ENCODE measurements at regions not wholly inside any gene's neighbourhood (a gene's known extent, or its start where the extent isn't known, plus 50 kb on each side); places are given as distances from the start of the nearest gene placed in this dataset.

DNA sequence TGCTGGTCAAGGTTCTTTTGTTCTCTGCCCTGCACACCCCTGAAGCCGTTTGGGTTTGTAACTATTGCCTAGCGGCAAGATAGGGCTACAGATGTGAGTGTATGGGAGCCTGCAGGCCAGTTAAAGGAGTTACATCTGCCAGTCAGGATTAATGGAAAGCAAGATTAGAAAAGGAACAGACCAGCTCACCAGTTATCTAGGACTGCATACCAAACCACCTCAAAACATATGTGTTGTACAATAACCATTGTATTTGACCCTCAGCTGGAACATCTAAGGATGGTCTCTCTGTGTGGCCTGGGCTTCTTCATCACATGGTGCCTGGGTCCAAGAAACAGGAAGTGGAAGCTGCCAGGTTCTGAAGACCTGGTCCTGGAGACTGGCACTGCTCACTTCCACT, 52.5 kb upstream of the FBXO28 start:
- in situ Hi-C loops (cut with MboI; ENCODE audit: low sequenced_read_pairs in 4 of 4), result no loop called here
- ATAC-seq, result no peak
- Histone ChIP-seq H3K4me1 (no peaks in the 10 kb centered on the region), H3K36me3 (no peaks in the 10 kb centered on the region), H3K4me3 (no peak overlapping the region), H3K27me3 (no peaks in the 10 kb centered on the region), H3K9me3 (no peaks in the 10 kb centered on the region), H3K27ac (no peak overlapping the region)
- intact Hi-C loops (cut with DNase I; ENCODE audit: low total_unique reads), result no loop called here
- DNase-seq, result no peak
- TF ChIP-seq POLR2A (IDR thresholded peaks at IDR 0.05), result no peak
- TF ChIP-seq, protein P1, sequence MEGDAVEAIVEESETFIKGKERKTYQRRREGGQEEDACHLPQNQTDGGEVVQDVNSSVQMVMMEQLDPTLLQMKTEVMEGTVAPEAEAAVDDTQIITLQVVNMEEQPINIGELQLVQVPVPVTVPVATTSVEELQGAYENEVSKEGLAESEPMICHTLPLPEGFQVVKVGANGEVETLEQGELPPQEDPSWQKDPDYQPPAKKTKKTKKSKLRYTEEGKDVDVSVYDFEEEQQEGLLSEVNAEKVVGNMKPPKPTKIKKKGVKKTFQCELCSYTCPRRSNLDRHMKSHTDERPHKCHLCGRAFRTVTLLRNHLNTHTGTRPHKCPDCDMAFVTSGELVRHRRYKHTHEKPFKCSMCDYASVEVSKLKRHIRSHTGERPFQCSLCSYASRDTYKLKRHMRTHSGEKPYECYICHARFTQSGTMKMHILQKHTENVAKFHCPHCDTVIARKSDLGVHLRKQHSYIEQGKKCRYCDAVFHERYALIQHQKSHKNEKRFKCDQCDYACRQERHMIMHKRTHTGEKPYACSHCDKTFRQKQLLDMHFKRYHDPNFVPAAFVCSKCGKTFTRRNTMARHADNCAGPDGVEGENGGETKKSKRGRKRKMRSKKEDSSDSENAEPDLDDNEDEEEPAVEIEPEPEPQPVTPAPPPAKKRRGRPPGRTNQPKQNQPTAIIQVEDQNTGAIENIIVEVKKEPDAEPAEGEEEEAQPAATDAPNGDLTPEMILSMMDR (IDR thresholded peaks at IDR 0.05 in 4 of 5, conservative IDR thresholded peaks at IDR 0.05 in 1 of 5), result no peak

GRCh38 chr1:224059897-224060427, 53.9 kb upstream of the FBXO28 start:
- ATAC-seq (no peak), DNase-seq (no peak)
- in situ Hi-C loops (cut with MboI; ENCODE audit: low sequenced_read_pairs in 4 of 4) (no loop called here), intact Hi-C loops (cut with DNase I; ENCODE audit: low total_unique reads) (no loop called here)
- no peaks in the 10 kb centered on the region for H3K36me3 ChIP-seq
- H3K9me3 ChIP-seq, result no peaks in the 10 kb centered on the region
- H3K27ac ChIP-seq, result no peak overlapping the region
- no peaks in the 10 kb centered on the region for H3K27me3 ChIP-seq
- TF ChIP-seq, protein P1 (IDR thresholded peaks at IDR 0.05 in 4 of 5, conservative IDR thresholded peaks at IDR 0.05 in 1 of 5), result no peak
- TF ChIP-seq POLR2A (IDR thresholded peaks at IDR 0.05), result no peak
- no peak overlapping the region for H3K4me3 ChIP-seq
- H3K4me1 ChIP-seq, result no peaks in the 10 kb centered on the region

- DNase-seq (no peak), ATAC-seq (no peak)
- H3K27ac ChIP-seq, result no peak overlapping the region
- H3K9me3 ChIP-seq, result no peaks in the 10 kb centered on the region
- in situ Hi-C loops (cut with MboI; ENCODE audit: low sequenced_read_pairs in 4 of 4), result no loop called here
- H3K4me3 ChIP-seq, result no peak overlapping the region
- H3K27me3 ChIP-seq, result no peaks in the 10 kb centered on the region
- no peaks in the 10 kb centered on the region for H3K4me1 ChIP-seq
- no peak for TF ChIP-seq POLR2A (IDR thresholded peaks at IDR 0.05)
- TF ChIP-seq, protein P1 (IDR thresholded peaks at IDR 0.05 in 4 of 5, conservative IDR thresholded peaks at IDR 0.05 in 1 of 5), result no peak
- no peaks in the 10 kb centered on the region for H3K36me3 ChIP-seq
- intact Hi-C loops (cut with DNase I; ENCODE audit: low total_unique reads), result no loop called here
These were observed 55.6 kb upstream of the FBXO28 start for GRCh38 chr1:224058303-224058702.

DNA sequence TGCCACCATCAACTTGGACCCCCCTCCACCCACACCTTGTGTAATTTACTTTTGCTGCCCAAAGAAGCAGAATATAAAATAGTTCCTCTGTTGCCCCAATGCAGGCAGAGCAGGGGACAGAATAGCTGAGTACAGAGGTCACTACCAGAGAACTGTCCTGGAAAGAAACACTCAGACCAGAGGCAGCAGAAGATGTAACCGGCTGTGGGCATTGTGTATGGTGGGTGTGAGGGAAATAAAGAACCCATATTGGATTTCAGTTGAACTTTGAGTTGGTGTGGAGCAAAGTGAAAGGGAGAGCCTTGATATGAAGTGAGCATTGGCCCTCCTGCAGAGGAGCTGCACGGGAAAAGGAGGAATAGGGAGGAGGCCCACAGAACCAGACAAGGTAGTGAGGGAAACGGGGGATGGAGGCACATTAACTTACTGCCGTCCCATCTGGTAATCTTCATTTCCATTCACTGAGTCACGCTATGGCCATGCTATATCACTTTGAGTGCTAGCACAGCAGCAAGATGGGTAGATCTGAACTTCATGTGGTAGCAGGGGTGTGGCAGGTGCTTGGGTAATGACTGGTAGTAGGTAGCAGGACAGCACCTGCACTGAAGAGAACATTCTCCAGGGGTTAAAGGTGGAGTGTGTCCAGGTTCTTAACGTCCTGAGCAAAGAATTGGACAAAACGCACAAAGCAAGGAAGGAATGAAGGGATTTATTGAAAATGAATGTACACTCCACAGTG, 56.3 kb upstream of the FBXO28 start:
- Histone ChIP-seq H3K36me3 (no peaks in the 10 kb centered on the region), H3K4me1 (no peaks in the 10 kb centered on the region), H3K4me3 (no peak overlapping the region), H3K9me3 (no peaks in the 10 kb centered on the region), H3K27ac (no peak overlapping the region), H3K27me3 (no peaks in the 10 kb centered on the region)
- TF ChIP-seq POLR2A (IDR thresholded peaks at IDR 0.05), result no peak
- TF ChIP-seq, protein P1 (IDR thresholded peaks at IDR 0.05 in 4 of 5, conservative IDR thresholded peaks at IDR 0.05 in 1 of 5), result no peak
- intact Hi-C loops (cut with DNase I; ENCODE audit: low total_unique reads) (no loop called here), in situ Hi-C loops (cut with MboI; ENCODE audit: low sequenced_read_pairs in 4 of 4) (no loop called here)
- no peak for ATAC-seq
- no peak for DNase-seq

All from gastrocnemius medialis (tissue), 4 donors.